Adipocyte (in vitro differentiated cells): ENCODE measurements at regions not wholly inside any gene's neighbourhood (a gene's known extent, or its start where the extent isn't known, plus 50 kb on each side); places are given as distances from the start of the nearest gene placed in this dataset.

Source experiments
- DNase-seq: peaks from one replicate; pipeline ENCODE4 v3.0.0-alpha.2; 2015; ENCODE audit warnings: low read depth
- H3K27me3 ChIP-seq: replicated peaks from 2 replicates; pipeline ENCODE4 v1.7.0; 2013; ENCODE audit warnings: mild to moderate bottlenecking, low read length, moderate library complexity; ENCODE audit not compliant: control insufficient read depth, insufficient read depth
- H3K36me3 ChIP-seq: 2 replicates; pipeline ENCODE4 v1.7.0; 2013; ENCODE audit warnings: low read length, mild to moderate bottlenecking, moderate library complexity; ENCODE audit not compliant: control insufficient read depth, insufficient read depth, severe bottlenecking
- H3K4me1 ChIP-seq: 2 replicates; pipeline ENCODE4 v1.7.0; 2013; ENCODE audit warnings: mild to moderate bottlenecking, low read length, moderate library complexity; ENCODE audit not compliant: control insufficient read depth, insufficient read depth
- H3K4me3 ChIP-seq: 2 replicates; pipeline ENCODE4 v1.7.0; 2013; ENCODE audit warnings: mild to moderate bottlenecking, low read length, moderate library complexity
- H3K9ac ChIP-seq: 2 replicates; pipeline ENCODE4 v1.7.0; 2013; ENCODE audit warnings: mild to moderate bottlenecking, low read length, moderate library complexity
- H3K9me3 ChIP-seq: 2 replicates; pipeline ENCODE4 v1.7.0; 2013; ENCODE audit warnings: mild to moderate bottlenecking, low read length, moderate library complexity; ENCODE audit not compliant: control insufficient read depth

DNA sequence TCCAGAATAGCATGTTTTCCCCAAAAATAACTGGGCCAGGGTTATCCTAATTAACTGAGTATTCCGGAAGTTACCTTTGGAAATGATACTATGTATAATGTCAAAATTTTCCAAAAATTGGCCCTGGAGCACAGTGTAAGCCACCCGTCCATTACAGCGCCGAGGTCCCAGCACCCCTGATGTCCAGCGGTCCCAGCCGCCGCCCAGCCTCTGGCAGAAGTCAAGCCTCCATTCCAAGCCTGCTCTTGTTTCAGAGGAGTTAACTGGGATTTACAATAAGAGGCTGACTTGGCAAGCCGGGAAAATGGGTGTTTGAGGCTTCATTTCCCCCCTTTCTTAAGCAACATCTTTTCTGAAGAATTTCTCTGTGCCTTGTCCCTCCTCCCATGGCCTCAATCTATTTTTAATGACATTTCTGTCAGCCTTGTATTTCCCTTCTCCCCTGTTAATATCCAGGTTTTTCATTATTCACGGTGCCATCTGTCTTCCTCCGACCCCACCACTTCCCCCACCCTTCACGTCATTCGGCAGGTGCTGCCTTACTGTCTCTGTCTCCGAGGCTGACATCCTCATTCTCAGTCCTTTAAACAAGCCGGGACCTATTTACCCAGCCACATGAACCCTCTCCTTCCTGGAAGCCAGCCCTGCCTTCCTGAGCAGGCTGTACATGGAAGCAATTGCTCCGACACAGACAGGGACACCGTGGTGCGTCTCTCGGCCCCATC is 490.9 kb downstream of the NPHP4 start:
- H3K4me1 ChIP-seq, result peaks cover 12% of the 10 kb centered on the region

DNA sequence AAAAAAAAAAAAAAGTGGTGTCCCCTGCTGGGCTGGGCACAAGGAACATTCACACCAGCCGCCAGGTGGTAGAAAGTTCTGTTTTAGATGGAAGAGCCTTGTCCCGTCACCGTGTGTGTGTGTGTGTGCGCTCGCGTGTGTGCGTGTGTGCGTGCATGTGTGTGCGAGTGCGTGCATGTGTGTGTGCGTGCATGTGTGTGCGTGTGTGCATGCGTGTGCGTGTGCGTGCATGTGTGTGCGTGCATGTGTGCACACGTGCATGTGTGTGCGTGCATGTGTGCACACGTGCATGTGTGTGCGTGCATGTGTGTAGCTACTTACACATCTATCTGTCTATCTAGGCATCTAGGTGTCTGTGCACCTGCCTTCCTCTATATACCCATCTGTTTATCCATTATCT is 491.7 kb downstream of the NPHP4 start:
- Histone ChIP-seq H3K4me3 (no peak overlapping the region), H3K4me1 (peaks cover 12% of the 10 kb centered on the region), H3K36me3 (no peaks in the 10 kb centered on the region), H3K27me3 (peaks cover 21% of the 10 kb centered on the region), H3K9ac (no peak overlapping the region), H3K9me3 (peaks cover 4% of the 10 kb centered on the region)
- no peak for DNase-seq

More for the DNA sequence above, 490.9 kb downstream of the NPHP4 start:
- H3K9ac ChIP-seq, result no peak overlapping the region
- DNase-seq, result no peak
- H3K4me3 ChIP-seq, result no peak overlapping the region
- no peaks in the 10 kb centered on the region for H3K36me3 ChIP-seq
- peaks cover 4% of the 10 kb centered on the region for H3K9me3 ChIP-seq
- peaks cover 17% of the 10 kb centered on the region for H3K27me3 ChIP-seq

DNA sequence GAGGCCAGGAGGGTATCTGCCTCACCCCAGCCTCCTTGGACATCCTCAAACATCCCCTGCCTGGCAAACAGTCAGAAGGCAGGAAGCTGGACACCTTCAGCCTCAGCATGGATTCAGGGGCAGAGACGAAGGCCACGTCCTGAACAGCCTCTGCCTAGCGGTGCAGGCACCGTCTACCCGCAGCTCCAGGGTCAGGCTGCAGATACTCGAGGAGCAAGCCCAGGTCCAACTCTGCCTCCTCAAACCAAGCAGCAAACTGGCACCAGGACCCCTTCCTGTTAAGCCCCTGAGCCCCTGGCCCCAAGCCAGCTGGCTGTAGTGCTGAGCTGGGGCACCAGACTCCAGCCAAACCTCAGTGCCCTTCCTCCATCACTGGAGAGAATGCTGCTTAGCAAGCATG is 494.7 kb downstream of the NPHP4 start:
- Histone ChIP-seq H3K27me3 (peaks cover 32% of the 10 kb centered on the region), H3K9me3 (peaks cover 4% of the 10 kb centered on the region), H3K4me3 (no peak overlapping the region), H3K9ac (no peak overlapping the region), H3K36me3 (no peaks in the 10 kb centered on the region), H3K4me1 (peaks cover under 1% of the 10 kb centered on the region)
- DNase-seq, result no peak

DNA sequence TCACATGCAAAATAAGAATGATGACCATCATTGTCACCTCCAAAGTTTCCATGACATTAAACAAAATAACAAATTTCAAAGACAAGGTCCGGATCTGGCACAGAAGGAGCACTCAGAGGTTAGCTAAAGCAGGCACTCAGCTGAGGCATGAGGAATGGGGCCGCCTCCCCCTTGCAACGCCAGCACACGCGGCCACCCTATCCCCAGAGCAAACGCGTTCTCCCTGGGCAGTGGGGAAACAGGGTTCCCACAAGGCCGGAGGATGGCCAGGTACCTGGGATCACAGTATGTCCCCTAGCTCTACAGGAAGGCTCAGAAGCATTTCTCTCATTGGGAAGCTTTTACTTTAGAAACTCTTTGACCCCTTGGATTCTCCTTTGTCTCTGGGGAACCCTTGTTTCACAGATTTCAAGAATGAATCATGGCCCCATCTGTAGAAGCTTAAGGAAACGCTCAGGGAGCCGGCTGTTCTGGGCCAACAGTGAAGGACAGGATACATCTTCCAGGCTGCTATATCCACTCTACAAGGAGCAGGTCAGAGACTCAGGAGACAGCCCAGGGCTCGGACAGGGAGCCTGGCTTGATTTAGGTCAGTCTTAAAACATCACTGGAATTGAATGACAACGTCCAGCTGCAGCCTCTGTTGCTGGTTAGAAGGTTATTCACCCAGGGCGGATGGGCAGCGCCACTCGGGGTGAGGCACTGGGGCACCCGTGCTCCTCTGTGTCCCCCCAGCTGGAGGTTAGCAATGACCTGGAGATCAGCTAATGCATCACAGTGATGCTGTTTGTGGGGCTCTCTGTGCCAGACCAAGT is 496.4 kb downstream of the NPHP4 start:
- Histone ChIP-seq H3K36me3 (no peaks in the 10 kb centered on the region), H3K9me3 (peaks cover 4% of the 10 kb centered on the region), H3K27me3 (peaks cover 23% of the 10 kb centered on the region), H3K4me1 (no peaks in the 10 kb centered on the region), H3K9ac (no peak overlapping the region), H3K4me3 (no peak overlapping the region)
- DNase-seq, result no peak

DNA sequence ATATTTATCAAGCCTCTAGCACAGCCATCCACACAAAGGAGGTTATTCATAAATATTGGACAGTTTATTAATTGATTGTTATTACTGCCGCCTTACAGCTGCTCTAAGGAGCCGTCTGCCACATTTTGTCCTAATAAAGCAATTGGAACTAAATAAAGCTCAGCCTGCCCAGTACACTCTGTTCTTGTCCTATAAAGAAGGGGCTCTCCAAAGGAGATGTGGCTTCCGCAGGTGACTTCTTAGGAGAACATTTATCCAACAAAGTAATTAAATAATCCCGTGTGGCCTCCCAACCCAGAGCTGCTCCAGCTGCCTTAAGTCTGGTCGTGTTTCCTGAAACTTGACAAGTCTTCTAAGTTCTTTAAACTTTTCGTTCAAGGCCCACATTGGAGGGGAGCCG is 497.7 kb downstream of the NPHP4 start:
- peaks cover 23% of the 10 kb centered on the region for H3K27me3 ChIP-seq
- H3K9me3 ChIP-seq, result peaks cover 4% of the 10 kb centered on the region
- DNase-seq, result no peak
- H3K9ac ChIP-seq, result no peak overlapping the region
- no peaks in the 10 kb centered on the region for H3K4me1 ChIP-seq
- no peaks in the 10 kb centered on the region for H3K36me3 ChIP-seq
- no peak overlapping the region for H3K4me3 ChIP-seq

DNA sequence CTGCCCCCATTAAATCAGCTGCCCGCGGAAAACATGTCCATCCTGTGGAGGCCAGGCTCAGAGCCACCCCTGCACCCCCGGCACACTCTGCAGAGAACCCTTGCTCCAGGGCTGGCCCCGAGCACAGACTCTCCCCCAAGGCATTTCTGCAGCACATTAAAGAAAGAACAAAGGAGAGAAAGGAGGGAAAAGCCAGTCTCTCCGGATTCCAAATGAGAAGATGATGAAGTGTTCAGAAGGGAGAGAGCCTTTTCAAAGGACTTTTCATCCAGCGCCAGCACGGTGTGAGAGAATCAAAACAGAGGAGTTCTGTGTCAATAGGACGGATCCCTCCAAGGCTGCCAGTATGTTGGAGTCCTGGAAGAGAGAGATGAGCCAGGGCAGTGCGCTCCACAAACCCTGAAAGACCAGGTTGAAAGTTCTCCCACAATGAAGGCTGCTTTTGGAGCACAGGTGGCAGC is 498.3 kb downstream of the NPHP4 start:
- peaks cover 27% of the 10 kb centered on the region for H3K27me3 ChIP-seq
- H3K9ac ChIP-seq, result no peak overlapping the region
- DNase-seq, result no peak
- H3K9me3 ChIP-seq, result peaks cover 4% of the 10 kb centered on the region
- H3K4me1 ChIP-seq, result no peaks in the 10 kb centered on the region
- no peak overlapping the region for H3K4me3 ChIP-seq
- no peaks in the 10 kb centered on the region for H3K36me3 ChIP-seq

DNA sequence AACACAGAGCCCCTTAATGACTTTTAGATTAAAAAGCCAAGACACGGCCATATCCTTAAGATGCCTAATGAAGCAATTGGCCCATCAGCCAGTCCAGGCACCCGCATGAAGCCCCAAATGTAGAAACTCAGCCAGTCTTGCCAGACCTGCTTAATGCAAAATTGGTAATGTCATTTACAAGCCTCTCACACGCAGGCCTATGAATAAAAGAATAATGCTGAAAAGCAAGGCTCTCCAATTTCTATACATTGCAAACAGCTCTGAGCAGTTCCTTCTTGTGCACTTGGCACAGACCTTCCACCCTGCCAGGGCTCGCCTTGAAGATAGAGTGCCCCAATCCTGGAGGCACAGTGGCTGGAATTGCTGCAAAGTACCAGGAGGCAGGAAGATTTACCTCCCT is 498.9 kb downstream of the NPHP4 start:
- no peak overlapping the region for H3K4me3 ChIP-seq
- H3K36me3 ChIP-seq, result no peaks in the 10 kb centered on the region
- no peak for DNase-seq
- H3K9ac ChIP-seq, result no peak overlapping the region
- H3K9me3 ChIP-seq, result peaks cover 4% of the 10 kb centered on the region
- peaks cover 27% of the 10 kb centered on the region for H3K27me3 ChIP-seq
- no peaks in the 10 kb centered on the region for H3K4me1 ChIP-seq

DNA sequence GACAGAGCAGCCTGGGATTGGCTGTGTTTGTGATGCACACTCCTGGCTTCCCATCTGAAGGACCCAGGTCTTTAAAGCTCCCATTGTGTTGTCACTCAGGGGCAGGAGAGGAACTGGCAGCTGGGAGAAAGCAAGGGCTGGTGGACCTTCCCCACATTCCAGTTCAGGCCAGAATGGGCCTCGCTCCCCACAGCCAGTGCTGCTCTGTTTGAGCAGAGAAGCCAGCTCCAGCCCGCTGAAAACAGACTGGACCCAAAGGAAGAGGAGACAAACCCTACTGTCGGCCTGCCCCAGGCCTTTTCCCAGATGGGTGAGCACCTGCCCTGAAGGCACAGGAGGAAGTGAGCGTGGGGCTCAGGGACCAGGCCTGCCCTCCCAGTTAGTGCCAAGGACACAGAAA is 499.4 kb downstream of the NPHP4 start:
- Histone ChIP-seq H3K36me3 (no peaks in the 10 kb centered on the region), H3K4me1 (no peaks in the 10 kb centered on the region), H3K9ac (no peak overlapping the region), H3K27me3 (peaks cover 27% of the 10 kb centered on the region), H3K9me3 (peaks cover 4% of the 10 kb centered on the region), H3K4me3 (no peak overlapping the region)
- DNase-seq, result no peak

DNA sequence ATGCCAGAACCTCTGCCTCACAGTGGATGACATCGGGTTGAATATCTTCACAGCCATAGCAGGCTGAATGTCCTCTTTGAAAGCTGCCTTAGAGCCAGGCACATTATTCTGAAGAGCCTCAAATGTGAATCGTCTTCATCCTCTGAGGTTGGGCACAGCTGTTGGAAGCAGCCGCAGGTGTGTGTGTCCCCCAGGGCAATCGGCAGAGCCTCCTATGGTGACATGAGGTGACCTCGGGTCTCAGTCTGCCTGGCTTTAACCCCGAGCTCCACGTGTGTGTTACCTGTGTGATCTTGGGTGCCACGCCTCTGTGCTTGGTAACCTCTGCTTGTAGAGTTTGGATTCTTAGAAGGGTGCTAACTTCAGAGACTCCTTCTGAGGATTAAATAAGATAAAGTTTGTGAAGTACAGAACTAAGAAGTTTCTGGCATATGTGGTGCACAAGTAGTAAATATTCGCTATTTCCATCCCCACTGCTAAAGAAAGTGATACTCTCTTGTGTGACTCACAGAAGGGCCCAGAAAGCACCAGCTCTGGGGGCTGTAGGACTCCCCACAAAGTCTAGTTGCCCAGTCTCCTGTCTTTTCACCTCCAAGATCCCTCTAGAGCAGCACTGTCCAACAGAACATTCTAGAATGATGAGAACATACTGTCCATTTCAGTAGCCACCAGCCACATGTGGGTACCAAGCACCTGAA is 500.9 kb downstream of the NPHP4 start:
- no peak for DNase-seq
- no peaks in the 10 kb centered on the region for H3K36me3 ChIP-seq
- no peak overlapping the region for H3K9ac ChIP-seq
- H3K27me3 ChIP-seq, result peaks cover 19% of the 10 kb centered on the region
- no peaks in the 10 kb centered on the region for H3K9me3 ChIP-seq
- H3K4me1 ChIP-seq, result no peaks in the 10 kb centered on the region
- no peak overlapping the region for H3K4me3 ChIP-seq

DNA sequence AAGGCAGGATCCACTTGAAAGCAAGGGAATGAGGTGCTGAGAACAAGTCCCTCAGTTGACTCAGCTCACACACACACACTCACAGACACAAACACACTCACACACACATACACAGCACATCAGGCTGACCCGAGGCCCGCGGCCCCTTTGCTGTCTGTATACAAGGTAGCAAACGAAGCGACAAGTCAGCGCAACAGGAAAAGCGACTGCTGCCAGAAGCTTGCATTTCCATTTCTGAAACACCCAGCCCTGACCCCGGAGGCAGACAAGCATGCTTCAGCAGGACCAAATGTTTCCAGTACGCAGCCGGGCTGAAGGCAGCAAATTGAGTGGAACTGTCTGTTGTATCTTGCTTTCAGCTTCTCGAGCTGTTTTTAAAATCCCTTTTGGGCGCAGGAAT is 501.6 kb downstream of the NPHP4 start:
- Histone ChIP-seq H3K4me3 (no peak overlapping the region), H3K36me3 (no peaks in the 10 kb centered on the region), H3K9me3 (no peaks in the 10 kb centered on the region), H3K9ac (no peak overlapping the region), H3K4me1 (no peaks in the 10 kb centered on the region), H3K27me3 (peaks cover 16% of the 10 kb centered on the region)
- DNase-seq, result no peak

DNA sequence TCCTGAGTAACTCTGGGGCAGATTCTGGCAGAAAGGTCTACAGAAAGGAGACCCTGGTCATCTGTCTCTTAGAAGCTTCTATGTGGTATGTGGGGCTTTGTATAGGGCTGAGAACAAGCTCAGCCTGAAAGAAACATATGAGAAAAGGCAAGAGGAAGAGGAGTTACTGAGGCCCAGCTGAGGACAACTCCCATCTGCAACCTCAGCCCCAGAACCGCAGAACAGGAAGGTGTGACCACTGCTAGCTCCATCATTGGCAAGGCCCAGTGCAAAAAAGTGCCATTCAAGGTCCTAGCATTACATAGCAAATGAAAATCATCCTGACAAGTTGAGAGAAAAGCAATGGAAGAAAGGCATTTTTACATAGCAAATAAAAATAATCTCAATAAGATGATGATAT is 503.8 kb downstream of the NPHP4 start:
- Histone ChIP-seq H3K36me3 (no peaks in the 10 kb centered on the region), H3K27me3 (peaks cover 7% of the 10 kb centered on the region), H3K9ac (no peak overlapping the region), H3K4me3 (no peak overlapping the region), H3K4me1 (no peaks in the 10 kb centered on the region), H3K9me3 (no peaks in the 10 kb centered on the region)
- no peak for DNase-seq
